Thoracic aorta (tissue), 2 donors: ENCODE measurements at regions not wholly inside any gene's neighbourhood (a gene's known extent, or its start where the extent isn't known, plus 50 kb on each side); places are given as distances from the start of the nearest gene placed in this dataset.

ENCODE experiments used
- ATAC-seq: fragments of 150-250 bp; one replicate; pipeline ENCODE4 v1.8.0; 2017; ENCODE audit warnings: low read depth; ENCODE audit not compliant: insufficient number of reproducible peaks, low FRiP score
- DNase-seq: peaks from one replicate; pipeline ENCODE4 v3.0.0-alpha.2; 2020; ENCODE audit warnings: low spot score
- H3K27ac ChIP-seq, 2 donors: fragments of 200-600 bp; sonication (generic); 1 replicate in 1 of 2; 2 replicates in 1 of 2; pipeline ENCODE4 v1.5.1; 2016; ENCODE audit warnings: mild to moderate bottlenecking in 2 of 2, moderate library complexity in 2 of 2
- H3K27me3 ChIP-seq: fragments of 200-600 bp; sonication (generic); replicated peaks from 2 replicates; pipeline ENCODE4 v1.6.0; 2016; ENCODE audit warnings: mild to moderate bottlenecking; ENCODE audit not compliant: insufficient read depth
- H3K36me3 ChIP-seq: fragments of 200-600 bp; sonication (generic); one replicate; pipeline ENCODE4 v1.5.1; 2016
- H3K4me1 ChIP-seq, 2 donors: fragments of 200-600 bp; sonication (generic); 1 replicate in 1 of 2; 2 replicates in 1 of 2; pipeline versions ENCODE4 v1.5.1 to v1.6.0; 2016; ENCODE audit warnings: low read depth in 2 of 2, mild to moderate bottlenecking in 1 of 2; ENCODE audit not compliant: control insufficient read depth in 1 of 2
- H3K4me3 ChIP-seq: fragments of 200-600 bp; sonication (generic); 2 replicates; pipeline ENCODE4 v1.5.1; 2016; ENCODE audit warnings: mild to moderate bottlenecking
- H3K9me3 ChIP-seq: fragments of 200-600 bp; sonication (generic); 2 replicates; pipeline ENCODE4 v1.5.1; 2016
- CTCF ChIP-seq: fragments of 200-600 bp; sonication (generic); IDR thresholded peaks from one replicate; pipeline ENCODE4 v1.5.1; 2019; ENCODE audit warnings: antibody characterized with exemption

- Histone ChIP-seq H3K27ac (no peak overlapping the region), H3K4me1 (no peaks in the 10 kb centered on the region)
Observed at GRCh38 chr7:45446195-45446944, 127.8 kb upstream of the ADCY1 start.

DNA sequence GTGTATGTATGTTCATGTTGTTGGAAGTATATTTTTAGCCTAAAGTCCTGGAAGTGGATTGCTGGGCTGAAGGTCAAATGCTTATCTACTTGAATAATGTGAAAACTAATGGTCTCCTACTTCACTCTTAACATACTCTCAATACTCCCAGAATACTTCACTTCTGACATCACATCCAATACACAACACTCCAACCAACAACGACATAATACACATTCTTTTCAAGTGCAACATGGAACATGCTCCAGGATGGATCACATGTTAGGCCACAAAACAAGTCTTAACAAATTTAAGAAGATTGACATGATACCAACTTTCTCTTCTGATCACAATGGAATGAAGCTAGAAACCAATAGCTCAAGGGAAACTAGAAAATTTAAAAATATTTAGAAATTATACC, 126.9 kb upstream of the ADCY1 start:
- no peak for ATAC-seq

More at GRCh38 chr7:45446195-45446944, 127.8 kb upstream of the ADCY1 start:
- Histone ChIP-seq H3K4me3 (no peak overlapping the region), H3K9me3 (no peaks in the 10 kb centered on the region), H3K27me3 (no peaks in the 10 kb centered on the region), H3K36me3 (no peaks in the 10 kb centered on the region)
- DNase-seq, result no peak
- ATAC-seq, result no peak
- no peak for TF ChIP-seq CTCF

GRCh38 chr7:45450571-45451204, 123.5 kb upstream of the ADCY1 start:
- TF ChIP-seq CTCF, result no peak
- H3K27me3 ChIP-seq, result no peaks in the 10 kb centered on the region
- ATAC-seq, result no peak
- H3K27ac ChIP-seq, result no peak overlapping the region
- H3K9me3 ChIP-seq, result no peaks in the 10 kb centered on the region
- no peak overlapping the region for H3K4me3 ChIP-seq
- no peaks in the 10 kb centered on the region for H3K36me3 ChIP-seq
- H3K4me1 ChIP-seq, result no peaks in the 10 kb centered on the region
- no peak for DNase-seq

More for the DNA sequence above, 126.9 kb upstream of the ADCY1 start:
- H3K27ac ChIP-seq, result no peak overlapping the region
- no peak for DNase-seq
- H3K27me3 ChIP-seq, result no peaks in the 10 kb centered on the region
- H3K9me3 ChIP-seq, result no peaks in the 10 kb centered on the region
- H3K36me3 ChIP-seq, result no peaks in the 10 kb centered on the region
- no peak for TF ChIP-seq CTCF
- no peaks in the 10 kb centered on the region for H3K4me1 ChIP-seq
- no peak overlapping the region for H3K4me3 ChIP-seq

DNA sequence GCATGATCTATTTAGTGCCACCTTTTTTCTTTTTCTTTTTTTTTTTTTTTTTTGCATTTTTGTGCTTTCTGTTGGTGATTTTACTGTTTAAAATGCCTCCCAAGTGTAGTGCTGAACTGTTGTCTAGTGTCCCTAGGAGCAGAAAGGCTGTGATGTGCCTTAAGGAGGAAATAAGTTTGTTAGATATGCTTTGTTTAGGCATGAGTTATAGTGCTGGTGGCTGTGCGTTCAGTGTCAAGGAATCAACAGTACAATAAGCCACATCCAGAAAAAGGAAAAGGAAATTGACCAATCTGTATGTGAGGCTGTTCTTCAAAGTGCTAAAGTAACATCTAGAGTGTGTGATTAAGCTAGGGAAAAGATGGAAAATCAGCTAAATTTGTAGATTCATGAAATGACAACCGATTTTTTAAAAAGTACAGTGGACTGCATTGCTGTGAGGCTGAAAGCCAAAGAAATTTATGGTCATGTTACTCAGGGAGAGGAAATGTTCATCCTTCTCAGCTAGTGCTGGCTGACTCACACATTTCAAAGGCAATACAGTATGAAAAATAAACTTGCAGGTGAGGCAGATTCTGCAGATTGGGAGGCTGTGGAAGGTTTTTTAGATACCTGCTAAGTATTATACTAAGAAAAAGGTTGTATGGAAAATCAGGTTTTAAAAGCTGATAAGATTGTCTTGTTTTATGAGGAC, 122.7 kb upstream of the ADCY1 start:
- no peak for DNase-seq
- no peak for TF ChIP-seq CTCF
- no peak overlapping the region for H3K4me3 ChIP-seq
- ATAC-seq, result no peak
- H3K36me3 ChIP-seq, result no peaks in the 10 kb centered on the region
- no peaks in the 10 kb centered on the region for H3K27me3 ChIP-seq
- H3K4me1 ChIP-seq, result no peaks in the 10 kb centered on the region
- no peaks in the 10 kb centered on the region for H3K9me3 ChIP-seq
- no peak overlapping the region for H3K27ac ChIP-seq

- Histone ChIP-seq H3K4me3 (no peak overlapping the region), H3K27me3 (no peaks in the 10 kb centered on the region), H3K4me1 (no peaks in the 10 kb centered on the region), H3K27ac (no peak overlapping the region), H3K36me3 (no peaks in the 10 kb centered on the region), H3K9me3 (no peaks in the 10 kb centered on the region)
- no peak for TF ChIP-seq CTCF
- DNase-seq, result no peak
- ATAC-seq, result no peak
Observed at GRCh38 chr7:45454771-45455170, 119.4 kb upstream of the ADCY1 start.
